Heart left ventricle (tissue), 13 donors: ENCODE measurements at regions not wholly inside any gene's neighbourhood (a gene's known extent, or its start where the extent isn't known, plus 50 kb on each side); places are given as distances from the start of the nearest gene placed in this dataset.

ENCODE experiments used
- POLR2A ChIP-seq, 2 donors: fragments of 450-650 bp; IDR thresholded peaks; one replicate each; pipeline ENCODE4 v1.6.1; 2017; ENCODE audit warnings: antibody characterized with exemption in 2 of 2, mild to moderate bottlenecking in 2 of 2, moderate library complexity in 2 of 2
- TF ChIP-seq, protein P1 (sequence below), 12 donors: fragments of 200-600 bp; sonication (generic) in 4 of 12; IDR thresholded peaks; one replicate each; pipeline versions ENCODE4 v1.5.0 to v1.8.0; 2018 to 2022; ENCODE audit warnings: antibody characterized with exemption in 12 of 12, mild to moderate bottlenecking in 5 of 12
- donor health status: ischemic (EF 13 %, LVEDD 7.1; RV severe dilation, severe dysfunction).
- donor health status: DM: no; HTN: yes; CAD: no.
- donor health status: DM: no; HTN: no; CAD: no.
- donor health status: ischemic (EF 25% LVEDD 6.9; RV normal size, moderate dysfunction).
- donor health status: ischemic (EF 25% LVEDD 5.7; RV mildly dilated, moderate dysfunction).
- donor health status: ischemic (EF 35%, LVEDD 5.7; RV mildly dilated, moderate dysfunction).
- donor health status: nonischemic (EF 11% LVEDD 7.7; RV severe dilation, severe dysfunction).
- donor health status: DM: yes; HTN: yes; CAD: no.
- donor health status: PGD.
- donor health status: ischemic (EF 29% LVEDD 5.4; RV normal size, mild dysfunction).
- donor health status: nonischemic (EF 23%, LVEDD 6.1; RV moderate dilation, normal function).

DNA sequence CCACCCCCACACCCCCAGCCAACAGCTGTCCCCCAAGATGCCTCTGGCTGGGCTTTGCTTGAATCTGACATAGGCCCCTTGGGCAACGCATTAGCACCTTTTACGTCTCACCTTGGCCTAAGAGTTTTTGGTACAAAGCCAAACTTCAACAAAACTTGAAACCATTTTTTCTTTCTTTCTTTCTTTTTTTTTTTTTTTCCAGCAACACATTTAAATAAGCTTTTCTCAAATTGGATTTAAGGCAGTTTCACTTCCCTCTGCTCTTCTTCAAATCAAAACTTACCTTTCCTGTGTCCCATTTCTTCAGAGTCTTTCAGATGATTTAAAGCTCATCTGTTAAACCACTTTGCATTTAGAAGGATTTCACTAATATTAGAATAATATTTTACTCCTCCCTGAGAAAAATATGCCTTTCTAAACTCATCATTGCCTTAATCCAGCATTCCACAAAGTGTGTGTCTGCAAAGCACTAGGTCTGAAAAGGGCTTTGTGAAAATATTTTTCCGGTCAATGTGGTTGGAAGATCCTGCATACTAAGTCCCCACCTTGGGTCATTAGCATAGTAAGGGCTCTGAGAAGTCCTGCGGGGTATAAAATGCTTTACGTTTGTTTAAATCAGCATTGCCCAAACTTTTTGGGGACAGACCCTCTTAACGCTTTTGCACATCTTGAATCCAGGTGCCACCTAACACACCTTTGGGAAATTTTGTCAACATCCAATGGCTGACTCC, 217.0 kb downstream of the TLE3 start:
- TF ChIP-seq, protein P1, sequence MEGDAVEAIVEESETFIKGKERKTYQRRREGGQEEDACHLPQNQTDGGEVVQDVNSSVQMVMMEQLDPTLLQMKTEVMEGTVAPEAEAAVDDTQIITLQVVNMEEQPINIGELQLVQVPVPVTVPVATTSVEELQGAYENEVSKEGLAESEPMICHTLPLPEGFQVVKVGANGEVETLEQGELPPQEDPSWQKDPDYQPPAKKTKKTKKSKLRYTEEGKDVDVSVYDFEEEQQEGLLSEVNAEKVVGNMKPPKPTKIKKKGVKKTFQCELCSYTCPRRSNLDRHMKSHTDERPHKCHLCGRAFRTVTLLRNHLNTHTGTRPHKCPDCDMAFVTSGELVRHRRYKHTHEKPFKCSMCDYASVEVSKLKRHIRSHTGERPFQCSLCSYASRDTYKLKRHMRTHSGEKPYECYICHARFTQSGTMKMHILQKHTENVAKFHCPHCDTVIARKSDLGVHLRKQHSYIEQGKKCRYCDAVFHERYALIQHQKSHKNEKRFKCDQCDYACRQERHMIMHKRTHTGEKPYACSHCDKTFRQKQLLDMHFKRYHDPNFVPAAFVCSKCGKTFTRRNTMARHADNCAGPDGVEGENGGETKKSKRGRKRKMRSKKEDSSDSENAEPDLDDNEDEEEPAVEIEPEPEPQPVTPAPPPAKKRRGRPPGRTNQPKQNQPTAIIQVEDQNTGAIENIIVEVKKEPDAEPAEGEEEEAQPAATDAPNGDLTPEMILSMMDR (IDR thresholded peaks at IDR 0.05), result no peak
- TF ChIP-seq POLR2A (IDR thresholded peaks at IDR 0.05), result no peak
